H9 (cell line): ENCODE measurements at regions not wholly inside any gene's neighbourhood (a gene's known extent, or its start where the extent isn't known, plus 50 kb on each side); places are given as distances from the start of the nearest gene placed in this dataset.

ENCODE experiments used
- DNase-seq: peaks from one replicate; pipeline ENCODE4 v3.0.0-alpha.2; 2017
- H2AFZ ChIP-seq: one replicate; pipeline ENCODE4 v1.6.1; 2013; ENCODE audit warnings: mild to moderate bottlenecking, low read length, control low read depth, moderate library complexity
- H2AK5ac ChIP-seq: 2 replicates; pipeline ENCODE4 v1.6.1; 2013; ENCODE audit warnings: low read length, control low read depth, mixed read lengths; ENCODE audit not compliant: insufficient read length
- H2BK120ac ChIP-seq: one replicate; pipeline ENCODE4 v1.6.1; 2013; ENCODE audit warnings: low read depth, mild to moderate bottlenecking, low read length, control low read depth, inconsistent platforms; ENCODE audit not compliant: poor library complexity, severe bottlenecking
- H2BK12ac ChIP-seq: 2 replicates; pipeline ENCODE4 v1.6.1; 2013; ENCODE audit warnings: low read length, control low read depth, mixed read lengths, low read depth; ENCODE audit not compliant: insufficient read length
- H2BK15ac ChIP-seq: 2 replicates; pipeline ENCODE4 v1.6.1; 2013; ENCODE audit warnings: low read depth, low read length, control low read depth
- H2BK20ac ChIP-seq: one replicate; pipeline ENCODE4 v1.6.1; 2013; ENCODE audit warnings: low read depth, mild to moderate bottlenecking, low read length, control low read depth, inconsistent platforms; ENCODE audit not compliant: poor library complexity, severe bottlenecking
- H2BK5ac ChIP-seq: 2 replicates; pipeline ENCODE4 v1.6.1; 2013; ENCODE audit warnings: low read length, control low read depth, mixed read lengths; ENCODE audit not compliant: insufficient read length
- H3K14ac ChIP-seq: 2 replicates; pipeline ENCODE4 v1.6.1; 2013; ENCODE audit warnings: low read length, control low read depth; ENCODE audit not compliant: insufficient read depth
- H3K18ac ChIP-seq: 2 replicates; pipeline ENCODE4 v1.6.1; 2013; ENCODE audit warnings: low read depth, mild to moderate bottlenecking, mixed read lengths, low read length, control low read depth; ENCODE audit not compliant: insufficient read length
- H3K23ac ChIP-seq: 2 replicates; pipeline ENCODE4 v1.6.1; 2013; ENCODE audit warnings: low read length, control low read depth, mixed read lengths, low read depth; ENCODE audit not compliant: insufficient read length
- H3K23me2 ChIP-seq: 2 replicates; pipeline ENCODE4 v1.6.1; 2013; ENCODE audit warnings: low read depth, mild to moderate bottlenecking, mixed read lengths, low read length, control low read depth; ENCODE audit not compliant: insufficient read length, poor library complexity, severe bottlenecking
- H3K27ac ChIP-seq: 2 replicates; pipeline ENCODE4 v1.5.1; 2013; ENCODE audit warnings: low read length, control low read depth, mixed read lengths, low read depth; ENCODE audit not compliant: insufficient read length
- H3K27me3 ChIP-seq: 2 replicates; pipeline ENCODE4 v1.6.1; 2013; ENCODE audit warnings: low read length, control low read depth, inconsistent platforms; ENCODE audit not compliant: insufficient read depth
- H3K4ac ChIP-seq: 2 replicates; pipeline ENCODE4 v1.6.1; 2013; ENCODE audit warnings: low read depth, mild to moderate bottlenecking, control low read depth, inconsistent platforms, low read length, moderate library complexity
- H3K4me1 ChIP-seq: 2 replicates; pipeline ENCODE4 v1.6.1; 2013; ENCODE audit warnings: low read length, control low read depth, inconsistent platforms; ENCODE audit not compliant: insufficient read depth
- H3K4me2 ChIP-seq: 2 replicates; pipeline ENCODE4 v1.6.1; 2013; ENCODE audit warnings: low read length, control low read depth, mixed read lengths; ENCODE audit not compliant: insufficient read length, insufficient read depth
- H3K56ac ChIP-seq: 2 replicates; pipeline ENCODE4 v1.6.1; 2013; ENCODE audit warnings: low read depth, mild to moderate bottlenecking, mixed read lengths, low read length, control low read depth; ENCODE audit not compliant: insufficient read length
- H3K79me1 ChIP-seq: 2 replicates; pipeline ENCODE4 v1.6.1; 2013; ENCODE audit warnings: low read depth, mild to moderate bottlenecking, moderate library complexity, low read length, control low read depth, inconsistent platforms; ENCODE audit not compliant: insufficient read depth, poor library complexity, severe bottlenecking
- H3K79me2 ChIP-seq: 2 replicates; pipeline ENCODE4 v1.6.1; 2013; ENCODE audit warnings: low read length, control low read depth, inconsistent platforms; ENCODE audit not compliant: insufficient read depth
- H3K9ac ChIP-seq: 2 replicates; pipeline ENCODE4 v1.6.1; 2013; ENCODE audit warnings: low read length, control low read depth, mixed read lengths; ENCODE audit not compliant: insufficient read length; ENCODE audit errors: extremely low read depth
- H3K9me3 ChIP-seq: one replicate; pipeline ENCODE4 v1.6.1; 2013; ENCODE audit warnings: low read depth, low read length, inconsistent platforms; ENCODE audit not compliant: control insufficient read depth
- H3T11ph ChIP-seq: one replicate; pipeline ENCODE4 v1.6.1; 2013; ENCODE audit warnings: mild to moderate bottlenecking, low read length, control low read depth, inconsistent platforms
- H4K20me1 ChIP-seq: one replicate; pipeline ENCODE4 v1.6.1; 2013; ENCODE audit not compliant: control insufficient read depth, insufficient read length, insufficient read depth
- H4K5ac ChIP-seq: 2 replicates; pipeline ENCODE4 v1.6.1; 2013; ENCODE audit warnings: low read depth, mild to moderate bottlenecking, mixed read lengths, low read length, control low read depth; ENCODE audit not compliant: insufficient read length
- H4K8ac ChIP-seq: replicated peaks from 2 replicates; pipeline ENCODE4 v1.6.1; 2013; ENCODE audit warnings: low read length, control low read depth, mixed read lengths, low read depth; ENCODE audit not compliant: insufficient read length
- H4K91ac ChIP-seq: 2 replicates; pipeline ENCODE4 v1.6.1; 2013; ENCODE audit warnings: low read depth, mild to moderate bottlenecking, moderate library complexity, mixed read lengths, low read length, control low read depth; ENCODE audit not compliant: insufficient read length
- H3K27ac Mint-ChIP-seq, 3 experiments: 2 replicates in 2 of 3; 3 replicates in 1 of 3; pipeline ENCODE4 v1.8.0; 2020 to 2021; ENCODE audit warnings: mixed read lengths in 3 of 3, mild to moderate bottlenecking in 1 of 3, moderate library complexity in 1 of 3
- H3K27me3 Mint-ChIP-seq: 2 replicates; pipeline ENCODE4 v1.8.0; 2021; ENCODE audit warnings: low read depth, mild to moderate bottlenecking, moderate library complexity, mixed read lengths
- H3K36me3 Mint-ChIP-seq, 3 experiments: 2 replicates in 2 of 3; 3 replicates in 1 of 3; pipeline ENCODE4 v1.8.0; 2020 to 2021; ENCODE audit warnings: low read depth in 3 of 3, mixed read lengths in 3 of 3; ENCODE audit not compliant: insufficient read depth in 1 of 3
- H3K4me1 Mint-ChIP-seq, 2 experiments: 2 replicates each; pipeline ENCODE4 v1.8.0; 2020; ENCODE audit warnings: mixed read lengths in 2 of 2
- H3K4me3 Mint-ChIP-seq, 2 experiments: 2 replicates in 1 of 2; 3 replicates in 1 of 2; pipeline ENCODE4 v1.8.0; 2020 to 2021; ENCODE audit warnings: mild to moderate bottlenecking in 2 of 2, mixed read lengths in 2 of 2, moderate library complexity in 1 of 2
- H3K9me3 Mint-ChIP-seq, 2 experiments: 2 replicates in 1 of 2; 3 replicates in 1 of 2; pipeline ENCODE4 v1.8.0; 2020; ENCODE audit warnings: mild to moderate bottlenecking in 2 of 2, mixed read lengths in 2 of 2, moderate library complexity in 1 of 2
- CTCF ChIP-seq: fragments of 200-600 bp; sonication (generic); conservative IDR thresholded peaks from 3 replicates; pipeline ENCODE4 v1.8.0; 2021; ENCODE audit warnings: antibody characterized with exemption, mild to moderate bottlenecking
- WGBS: extraction: QIAGEN DNeasy Blood & Tissue Kit; methylation state at CpG from one replicate; pipeline ENCODE4 v1.1.7; 2013; ENCODE audit warnings: missing lambda C conversion rate, low lambda C conversion rate, mixed read lengths; ENCODE audit not compliant: insufficient read length; ENCODE audit errors: extremely low coverage; 5-methylcytosine and 5-hydroxymethylcytosine counted together

GRCh38 chr14:100396266-100396795, 73.2 kb downstream of the SLC25A47 start:
- Histone ChIP-seq H3K23me2 (no peaks in the 10 kb centered on the region), H3K79me1 (no peaks in the 10 kb centered on the region), H3K14ac (no peak overlapping the region), H3K4me1 (peaks cover 7% of the 10 kb centered on the region), H3K18ac (no peak overlapping the region), H3K79me2 (no peaks in the 10 kb centered on the region), H3K9ac (no peak overlapping the region), H4K20me1 (no peaks in the 10 kb centered on the region), H2BK120ac (no peak overlapping the region), H3T11ph (no peak overlapping the region), H3K27me3 (no peaks in the 10 kb centered on the region), H3K23ac (no peak overlapping the region), H2AFZ (no peak overlapping the region), H3K27ac (no peak overlapping the region), H2AK5ac (no peak overlapping the region), H2BK12ac (no peak overlapping the region), H4K8ac (no peak overlapping the region), H3K9me3 (no peaks in the 10 kb centered on the region), H4K91ac (peak overlapping the region; percentile 35), H2BK15ac (no peak overlapping the region), H2BK5ac (no peak overlapping the region), H2BK20ac (no peak overlapping the region), H3K4ac (no peak overlapping the region), H4K5ac (no peak overlapping the region), H3K56ac (no peak overlapping the region), H3K4me2 (no peak overlapping the region)
- DNase-seq: no peak
- no peaks in the 10 kb centered on the region for H3K27me3 Mint-ChIP-seq
- no CpG with 5 or more reads among the region's 7 CpGs for WGBS
- peaks cover 0 to 4% (median 0%) of the 10 kb centered on the region in 3 experiments; a peak in 4 of 7 replicates for H3K36me3 Mint-ChIP-seq
- no peak overlapping the region; a peak in 1 of 5 replicates for H3K4me3 Mint-ChIP-seq
- peaks cover 30 to 47% of the 10 kb centered on the region in 2 experiments for H3K4me1 Mint-ChIP-seq
- peak overlapping the region in 1 of 3 experiments; percentile 81; a peak in 2 of 7 replicates for H3K27ac Mint-ChIP-seq
- no peak for TF ChIP-seq CTCF
- H3K9me3 Mint-ChIP-seq: no peaks in the 10 kb centered on the region
